ENCODE measurements at regions not wholly inside any gene's neighbourhood (a gene's known extent, or its start where the extent isn't known, plus 50 kb on each side); places are given as distances from the start of the nearest gene placed in this dataset.

DNA sequence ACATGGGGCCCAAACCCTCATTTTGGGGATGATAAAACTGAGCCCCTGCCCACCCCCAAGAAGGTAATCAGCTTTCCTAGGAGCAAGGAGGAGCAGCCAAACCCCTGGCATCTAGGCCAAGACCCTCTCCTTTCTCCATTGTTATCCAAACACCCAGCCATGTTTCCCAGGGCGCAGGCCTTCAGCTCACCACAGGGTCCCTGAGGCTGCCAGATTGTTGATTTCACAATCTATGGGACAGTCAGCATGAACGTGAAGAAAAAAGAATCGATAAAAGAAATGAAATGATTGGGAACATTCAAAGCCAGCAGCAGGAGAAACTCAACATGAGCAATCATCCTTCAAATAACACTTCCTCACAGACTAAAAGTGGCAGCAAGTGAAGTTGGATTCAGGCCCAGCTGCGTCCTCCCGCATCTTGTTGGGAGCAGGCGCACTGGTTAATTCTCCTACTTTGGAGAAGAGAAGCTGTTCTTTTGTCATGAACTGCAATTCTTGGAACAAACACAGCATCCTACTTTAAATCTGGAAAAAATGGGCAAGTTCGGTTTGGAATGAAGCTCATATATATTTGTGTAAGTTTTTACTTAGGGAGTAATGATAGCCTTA, 241.8 kb upstream of the PRDM1 start:
- Histone ChIP-seq H3K27me3 (ENCODE audit: control insufficient read depth in 2 of 2, insufficient read depth in 2 of 2, low read length in 2 of 2) (no peaks in the 10 kb centered on the region), H3K9ac (replicated peaks; ENCODE audit: extremely low read depth, insufficient read depth, low read length) (no peak overlapping the region), H3K9me1 (replicated peaks; ENCODE audit: control insufficient read depth, extremely low read depth, insufficient read depth, low read length) (no peaks in the 10 kb centered on the region), H3K4me2 (ENCODE audit: insufficient read depth, low read length) (no peak overlapping the region), H4K20me1 (replicated peaks; ENCODE audit: control insufficient read depth, extremely low read depth, insufficient read depth, low read length) (no peaks in the 10 kb centered on the region), H3K9me3 (replicated peaks; ENCODE audit: control insufficient read depth, insufficient read depth, low read length) (no peaks in the 10 kb centered on the region), H3K79me2 (ENCODE audit: control insufficient read depth, insufficient read depth, low read length) (no peaks in the 10 kb centered on the region), H2AFZ (ENCODE audit: low read depth, low read length) (no peak overlapping the region), H3K27ac (ENCODE audit: insufficient read depth, low read depth, low read length) (no peak overlapping the region), H3K4me3 (replicated peaks in 1 of 3; ENCODE audit: insufficient read depth in 1 of 3, low read depth in 1 of 3, low read length in 3 of 3) (no peak overlapping the region), H3K36me3 (ENCODE audit: control insufficient read depth in 2 of 2, extremely low read depth in 1 of 2, insufficient read depth in 2 of 2, low read length in 2 of 2) (no peaks in the 10 kb centered on the region), H3K4me1 (ENCODE audit: control insufficient read depth, extremely low read depth, insufficient read depth, low read length) (no peaks in the 10 kb centered on the region)
- ChIA-PET CTCF (no interaction called here), POLR2A (no interaction called here)
- BruUV-seq (replicated peaks) = no TSS peak
- TF ChIP-seq MYC (IDR thresholded peaks at IDR 0.05; ENCODE audit: low read depth, low read length) (no peak), FOS (IDR thresholded peaks at IDR 0.05; ENCODE audit: borderline replicate concordance, insufficient read depth, low read length) (no peak), GATA2 (IDR thresholded peaks at IDR 0.05; ENCODE audit: insufficient read depth, insufficient read length, low read depth, low read length) (no peak), EZH2 (IDR thresholded peaks at IDR 0.05; ENCODE audit: borderline replicate concordance, low read depth, low read length, severe bottlenecking) (no peak)
- TF ChIP-seq, protein P1, sequence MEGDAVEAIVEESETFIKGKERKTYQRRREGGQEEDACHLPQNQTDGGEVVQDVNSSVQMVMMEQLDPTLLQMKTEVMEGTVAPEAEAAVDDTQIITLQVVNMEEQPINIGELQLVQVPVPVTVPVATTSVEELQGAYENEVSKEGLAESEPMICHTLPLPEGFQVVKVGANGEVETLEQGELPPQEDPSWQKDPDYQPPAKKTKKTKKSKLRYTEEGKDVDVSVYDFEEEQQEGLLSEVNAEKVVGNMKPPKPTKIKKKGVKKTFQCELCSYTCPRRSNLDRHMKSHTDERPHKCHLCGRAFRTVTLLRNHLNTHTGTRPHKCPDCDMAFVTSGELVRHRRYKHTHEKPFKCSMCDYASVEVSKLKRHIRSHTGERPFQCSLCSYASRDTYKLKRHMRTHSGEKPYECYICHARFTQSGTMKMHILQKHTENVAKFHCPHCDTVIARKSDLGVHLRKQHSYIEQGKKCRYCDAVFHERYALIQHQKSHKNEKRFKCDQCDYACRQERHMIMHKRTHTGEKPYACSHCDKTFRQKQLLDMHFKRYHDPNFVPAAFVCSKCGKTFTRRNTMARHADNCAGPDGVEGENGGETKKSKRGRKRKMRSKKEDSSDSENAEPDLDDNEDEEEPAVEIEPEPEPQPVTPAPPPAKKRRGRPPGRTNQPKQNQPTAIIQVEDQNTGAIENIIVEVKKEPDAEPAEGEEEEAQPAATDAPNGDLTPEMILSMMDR (IDR thresholded peaks at IDR 0.05; ENCODE audit: extremely low read depth in 1 of 2, insufficient read depth in 1 of 2, low read depth in 1 of 2, low read length in 2 of 2) = no peak
- intact Hi-C loops (cut with micrococcal nuclease) = no loop called here
- FAIRE-seq = no peak
- dilution Hi-C loops (cut with MboI; ENCODE audit: extremely low pct_ligation_motif_present, low sequenced_read_pairs) = no loop called here
- DNase-seq (ENCODE audit: low read depth, low spot score) = no peak

DNA sequence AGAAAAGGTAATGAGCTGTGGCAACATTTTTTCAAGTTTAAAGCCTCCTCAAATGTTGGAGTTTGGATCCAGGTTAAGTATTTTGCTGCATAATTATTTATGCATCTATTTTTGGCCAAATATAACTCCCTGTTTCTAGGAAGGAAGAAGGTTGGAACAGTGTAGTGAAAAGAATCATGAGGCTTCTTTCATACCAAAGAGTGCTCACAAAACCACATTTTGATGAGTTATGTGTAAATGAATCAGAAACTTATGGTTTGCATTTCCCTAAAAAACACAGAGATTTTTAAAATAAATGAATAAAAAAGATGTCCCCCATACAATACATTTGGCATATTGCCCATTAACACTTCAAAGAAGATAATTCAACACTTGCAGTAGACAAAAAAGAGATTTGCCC, 246.9 kb upstream of the PRDM1 start:
- Histone ChIP-seq H3K9ac (replicated peaks; ENCODE audit: extremely low read depth, insufficient read depth, low read length) (no peak overlapping the region), H3K9me3 (replicated peaks; ENCODE audit: control insufficient read depth, insufficient read depth, low read length) (no peaks in the 10 kb centered on the region), H4K20me1 (replicated peaks; ENCODE audit: control insufficient read depth, extremely low read depth, insufficient read depth, low read length) (no peaks in the 10 kb centered on the region), H3K27ac (ENCODE audit: insufficient read depth, low read depth, low read length) (no peak overlapping the region), H3K9me1 (replicated peaks; ENCODE audit: control insufficient read depth, extremely low read depth, insufficient read depth, low read length) (no peaks in the 10 kb centered on the region), H3K4me3 (replicated peaks in 1 of 3; ENCODE audit: insufficient read depth in 1 of 3, low read depth in 1 of 3, low read length in 3 of 3) (no peak overlapping the region), H3K27me3 (ENCODE audit: control insufficient read depth in 2 of 2, insufficient read depth in 2 of 2, low read length in 2 of 2) (no peaks in the 10 kb centered on the region), H2AFZ (ENCODE audit: low read depth, low read length) (no peak overlapping the region), H3K79me2 (ENCODE audit: control insufficient read depth, insufficient read depth, low read length) (no peaks in the 10 kb centered on the region), H3K36me3 (ENCODE audit: control insufficient read depth in 2 of 2, extremely low read depth in 1 of 2, insufficient read depth in 2 of 2, low read length in 2 of 2) (no peaks in the 10 kb centered on the region), H3K4me1 (ENCODE audit: control insufficient read depth, extremely low read depth, insufficient read depth, low read length) (no peaks in the 10 kb centered on the region), H3K4me2 (ENCODE audit: insufficient read depth, low read length) (no peak overlapping the region)
- dilution Hi-C loops (cut with MboI; ENCODE audit: extremely low pct_ligation_motif_present, low sequenced_read_pairs) = no loop called here
- intact Hi-C loops (cut with micrococcal nuclease) = loop anchor here (10.0 kb wide), 1 partner anchor 354 kb away; no protein-coding TSS in a partner anchor
- BruUV-seq (replicated peaks) = no TSS peak
- no peak for DNase-seq (ENCODE audit: low read depth, low spot score)
- CTCF ChIA-PET = no interaction called here
- POLR2A ChIA-PET = no interaction called here
- TF ChIP-seq FOS (IDR thresholded peaks at IDR 0.05; ENCODE audit: borderline replicate concordance, insufficient read depth, low read length) (no peak), JUN (IDR thresholded peaks at IDR 0.05; ENCODE audit: borderline replicate concordance, insufficient read depth, insufficient read length, low read depth) (no peak)
- no peak for FAIRE-seq
